Urinary bladder (tissue), 3 donors: ENCODE measurements at regions not wholly inside any gene's neighbourhood (a gene's known extent, or its start where the extent isn't known, plus 50 kb on each side); places are given as distances from the start of the nearest gene placed in this dataset.
"Not testable (repeated sequence)": the region's sequence is repeated elsewhere in the genome, so short reads cannot be mapped to it uniquely, and the experiment has no call there.

Experiments used
- DNase-seq: peaks from one replicate; pipeline ENCODE4 v3.0.0-alpha.2; 2015; ENCODE audit errors: extremely low spot score
- H3K27ac ChIP-seq: one replicate; pipeline ENCODE4 v1.5.1; 2013; ENCODE audit warnings: low read depth, mild to moderate bottlenecking, moderate library complexity
- H3K36me3 ChIP-seq: one replicate; pipeline ENCODE4 v1.6.1; 2013; ENCODE audit warnings: mild to moderate bottlenecking, moderate library complexity; ENCODE audit not compliant: insufficient read depth
- H3K4me1 ChIP-seq: one replicate; pipeline ENCODE4 v1.6.1; 2013; ENCODE audit warnings: mild to moderate bottlenecking, moderate library complexity; ENCODE audit not compliant: insufficient read depth
- H3K4me3 ChIP-seq: one replicate; pipeline ENCODE4 v1.5.1; 2013; ENCODE audit warnings: low read depth, low read length
- WGBS: extraction: QIAGEN DNeasy Blood & Tissue Kit; methylation state at CpG from one replicate; pipeline ENCODE4 v1.1.7; 2013; 5-methylcytosine and 5-hydroxymethylcytosine counted together
- donor health status: healthy with polysubstance abuse.
- donor health status: healthy.

- Histone ChIP-seq H3K4me3 (no peak overlapping the region), H3K27ac (no peak overlapping the region), H3K4me1 (no peaks in the 10 kb centered on the region), H3K36me3 (no peaks in the 10 kb centered on the region)
- no peak for DNase-seq
- WGBS, result 22% methylated on average over 4 of the region's 4 CpGs
These were observed 196.4 kb downstream of the SDHAF3 start for GRCh38 chr7:97313900-97314299.

GRCh38 chr7:97317575-97317974 is 200.1 kb downstream of the SDHAF3 start:
- H3K4me1 ChIP-seq, result no peaks in the 10 kb centered on the region
- no peak for DNase-seq
- H3K27ac ChIP-seq, result no peak overlapping the region
- H3K36me3 ChIP-seq, result no peaks in the 10 kb centered on the region
- 65% methylated on average over 1 of the region's 1 CpG for WGBS
- no peak overlapping the region for H3K4me3 ChIP-seq

- DNase-seq, H3K4me1 ChIP-seq, H3K36me3 ChIP-seq, H3K4me3 ChIP-seq, H3K27ac ChIP-seq: not testable (repeated sequence)
- WGBS, result 68% methylated on average over 9 of the region's 9 CpGs
These were observed 212.4 kb downstream of the SDHAF3 start for GRCh38 chr7:97329871-97330270.

- Histone ChIP-seq H3K4me3 (no peak overlapping the region), H3K4me1 (no peaks in the 10 kb centered on the region), H3K36me3 (no peaks in the 10 kb centered on the region), H3K27ac (no peak overlapping the region)
- WGBS, result 78% methylated on average over 3 of the region's 3 CpGs
- DNase-seq, result no peak
These were observed 220.4 kb downstream of the SDHAF3 start for GRCh38 chr7:97337849-97338248.

GRCh38 chr7:97342512-97342911 is 225.0 kb downstream of the SDHAF3 start:
- Histone ChIP-seq H3K4me1 (no peaks in the 10 kb centered on the region), H3K27ac (no peak overlapping the region), H3K4me3 (no peak overlapping the region), H3K36me3 (no peaks in the 10 kb centered on the region)
- WGBS, result 40% methylated on average over 3 of the region's 3 CpGs
- DNase-seq, result no peak

GRCh38 chr7:97346349-97346748 is 228.9 kb downstream of the SDHAF3 start:
- H3K4me3 ChIP-seq, result no peak overlapping the region
- no peak overlapping the region for H3K27ac ChIP-seq
- DNase-seq, result no peak
- 63% methylated on average over 2 of the region's 2 CpGs for WGBS
- H3K36me3 ChIP-seq, result no peaks in the 10 kb centered on the region
- H3K4me1 ChIP-seq, result no peaks in the 10 kb centered on the region

- Histone ChIP-seq H3K36me3 (no peaks in the 10 kb centered on the region), H3K4me1 (no peaks in the 10 kb centered on the region), H3K27ac (no peak overlapping the region), H3K4me3 (no peak overlapping the region)
- DNase-seq, result no peak
- WGBS, result 88% methylated on average over 1 of the region's 1 CpG
These were observed 234.0 kb downstream of the SDHAF3 start for GRCh38 chr7:97351488-97351887.

- no peak for DNase-seq
- Histone ChIP-seq H3K27ac (no peak overlapping the region), H3K4me1 (no peaks in the 10 kb centered on the region), H3K36me3 (no peaks in the 10 kb centered on the region), H3K4me3 (no peak overlapping the region)
These were observed 240.0 kb downstream of the SDHAF3 start for GRCh38 chr7:97357459-97357858.

- DNase-seq, result no peak
- no peak overlapping the region for H3K27ac ChIP-seq
- WGBS, result 75% methylated on average over 3 of the region's 3 CpGs
These were observed 255.4 kb downstream of the SDHAF3 start for GRCh38 chr7:97372882-97373281.

GRCh38 chr7:97373736-97374135 is 256.2 kb downstream of the SDHAF3 start:
- no peak overlapping the region for H3K27ac ChIP-seq
- no peak for DNase-seq
- no peaks in the 10 kb centered on the region for H3K36me3 ChIP-seq
- WGBS, result 77% methylated on average over 6 of the region's 6 CpGs
- H3K4me1 ChIP-seq, result no peaks in the 10 kb centered on the region
- H3K4me3 ChIP-seq, result no peak overlapping the region

More at GRCh38 chr7:97372882-97373281, 255.4 kb downstream of the SDHAF3 start:
- H3K36me3 ChIP-seq, result no peaks in the 10 kb centered on the region
- no peak overlapping the region for H3K4me3 ChIP-seq
- no peaks in the 10 kb centered on the region for H3K4me1 ChIP-seq

GRCh38 chr7:97377713-97378112 is 260.2 kb downstream of the SDHAF3 start:
- 93% methylated on average over 3 of the region's 3 CpGs for WGBS
- Histone ChIP-seq H3K4me1 (no peaks in the 10 kb centered on the region), H3K36me3 (no peaks in the 10 kb centered on the region), H3K4me3 (no peak overlapping the region), H3K27ac (no peak overlapping the region)
- DNase-seq, result no peak

- no peaks in the 10 kb centered on the region for H3K4me1 ChIP-seq
- H3K4me3 ChIP-seq, result no peak overlapping the region
- H3K27ac ChIP-seq, result no peak overlapping the region
- DNase-seq, result no peak
- WGBS, result 54% methylated on average over 4 of the region's 4 CpGs
- no peaks in the 10 kb centered on the region for H3K36me3 ChIP-seq
These were observed 264.5 kb downstream of the SDHAF3 start for GRCh38 chr7:97381815-97382554.

- H3K4me3 ChIP-seq, result no peak overlapping the region
These were observed 272.6 kb downstream of the SDHAF3 start for GRCh38 chr7:97390052-97390451.

GRCh38 chr7:97390915-97391593 is 273.6 kb downstream of the SDHAF3 start:
- Histone ChIP-seq H3K4me1 (no peaks in the 10 kb centered on the region), H3K4me3 (no peak overlapping the region), H3K36me3 (no peaks in the 10 kb centered on the region), H3K27ac (no peak overlapping the region)
- WGBS, result 70% methylated on average over 4 of the region's 4 CpGs
- no peak for DNase-seq

More at GRCh38 chr7:97390052-97390451, 272.6 kb downstream of the SDHAF3 start:
- Histone ChIP-seq H3K4me1 (no peaks in the 10 kb centered on the region), H3K27ac (no peak overlapping the region), H3K36me3 (no peaks in the 10 kb centered on the region)
- no peak for DNase-seq
- WGBS, result 82% methylated on average over 6 of the region's 6 CpGs
